ENCODE measurements at regions not wholly inside any gene's neighbourhood (a gene's known extent, or its start where the extent isn't known, plus 50 kb on each side); places are given as distances from the start of the nearest gene placed in this dataset.

- no peak overlapping the region for H3K4me3 ChIP-seq (ENCODE audit: low read depth, low read length)
- no peak for TF ChIP-seq CTCF (IDR thresholded peaks at IDR 0.05)
- H3K4me1 ChIP-seq: no peaks in the 10 kb centered on the region
- H3K9me3 ChIP-seq (ENCODE audit: control insufficient read depth, low read length): no peaks in the 10 kb centered on the region
- H3K4me2 ChIP-seq (ENCODE audit: low read length): no peak overlapping the region
- no peak overlapping the region for H2AFZ ChIP-seq
- H3K9ac ChIP-seq: no peak overlapping the region
- no peaks in the 10 kb centered on the region for H3K36me3 ChIP-seq (ENCODE audit: control insufficient read depth, insufficient read depth, low read length)
- H3K27ac ChIP-seq: no peak overlapping the region
- no peaks in the 10 kb centered on the region for H3K79me2 ChIP-seq
- no peaks in the 10 kb centered on the region for H3K27me3 ChIP-seq (ENCODE audit: control insufficient read depth, insufficient read depth, low read length)
Measured at GRCh38 chr20:12936020-12936419, 72.8 kb upstream of the SPTLC3 start.

GRCh38 chr20:12936524-12936923 is 72.2 kb upstream of the SPTLC3 start:
- no peak overlapping the region for H2AFZ ChIP-seq
- no peak overlapping the region for H3K9ac ChIP-seq
- H3K4me2 ChIP-seq (ENCODE audit: low read length): no peak overlapping the region
- H3K9me3 ChIP-seq (ENCODE audit: control insufficient read depth, low read length): no peaks in the 10 kb centered on the region
- no peak for TF ChIP-seq CTCF (IDR thresholded peaks at IDR 0.05)
- no peaks in the 10 kb centered on the region for H3K27me3 ChIP-seq (ENCODE audit: control insufficient read depth, insufficient read depth, low read length)
- no peaks in the 10 kb centered on the region for H3K4me1 ChIP-seq
- H3K4me3 ChIP-seq (ENCODE audit: low read depth, low read length): no peak overlapping the region
- H3K27ac ChIP-seq: no peak overlapping the region
- H3K79me2 ChIP-seq: no peaks in the 10 kb centered on the region
- no peaks in the 10 kb centered on the region for H3K36me3 ChIP-seq (ENCODE audit: control insufficient read depth, insufficient read depth, low read length)

- Histone ChIP-seq H3K79me2 (no peaks in the 10 kb centered on the region), H3K4me3 (ENCODE audit: low read depth, low read length) (no peak overlapping the region), H2AFZ (no peak overlapping the region), H3K9ac (no peak overlapping the region), H3K36me3 (ENCODE audit: control insufficient read depth, insufficient read depth, low read length) (no peaks in the 10 kb centered on the region), H3K9me3 (ENCODE audit: control insufficient read depth, low read length) (no peaks in the 10 kb centered on the region), H3K27ac (no peak overlapping the region), H3K27me3 (ENCODE audit: control insufficient read depth, insufficient read depth, low read length) (no peaks in the 10 kb centered on the region), H3K4me2 (ENCODE audit: low read length) (no peak overlapping the region), H3K4me1 (no peaks in the 10 kb centered on the region)
- TF ChIP-seq CTCF (IDR thresholded peaks at IDR 0.05): no peak
Measured at GRCh38 chr20:12941025-12941424, 67.7 kb upstream of the SPTLC3 start.

GRCh38 chr20:12942123-12942522 is 66.6 kb upstream of the SPTLC3 start:
- Histone ChIP-seq H3K9me3 (ENCODE audit: control insufficient read depth, low read length) (no peaks in the 10 kb centered on the region), H3K4me2 (ENCODE audit: low read length) (no peak overlapping the region), H3K9ac (no peak overlapping the region), H3K4me3 (ENCODE audit: low read depth, low read length) (no peak overlapping the region), H3K27me3 (ENCODE audit: control insufficient read depth, insufficient read depth, low read length) (no peaks in the 10 kb centered on the region), H3K36me3 (ENCODE audit: control insufficient read depth, insufficient read depth, low read length) (no peaks in the 10 kb centered on the region), H3K79me2 (no peaks in the 10 kb centered on the region), H2AFZ (no peak overlapping the region), H3K27ac (no peak overlapping the region), H3K4me1 (no peaks in the 10 kb centered on the region)
- no peak for TF ChIP-seq CTCF (IDR thresholded peaks at IDR 0.05)

- H3K79me2 ChIP-seq: no peaks in the 10 kb centered on the region
- H3K27me3 ChIP-seq (ENCODE audit: control insufficient read depth, insufficient read depth, low read length): no peaks in the 10 kb centered on the region
- H3K27ac ChIP-seq: no peak overlapping the region
- no peaks in the 10 kb centered on the region for H3K4me1 ChIP-seq
- no peak overlapping the region for H3K9ac ChIP-seq
- H3K9me3 ChIP-seq (ENCODE audit: control insufficient read depth, low read length): no peaks in the 10 kb centered on the region
- no peaks in the 10 kb centered on the region for H3K36me3 ChIP-seq (ENCODE audit: control insufficient read depth, insufficient read depth, low read length)
- no peak overlapping the region for H3K4me2 ChIP-seq (ENCODE audit: low read length)
- no peak for TF ChIP-seq CTCF (IDR thresholded peaks at IDR 0.05)
- no peak overlapping the region for H3K4me3 ChIP-seq (ENCODE audit: low read depth, low read length)
- H2AFZ ChIP-seq: no peak overlapping the region
Measured at GRCh38 chr20:12946789-12947188, 62.0 kb upstream of the SPTLC3 start.
